GM12864 (cell line): ENCODE measurements at regions not wholly inside any gene's neighbourhood (a gene's known extent, or its start where the extent isn't known, plus 50 kb on each side); places are given as distances from the start of the nearest gene placed in this dataset.

Experiments used
- DNase-seq: peaks from one replicate; pipeline ENCODE4 v3.0.0-alpha.2; 2011; ENCODE audit warnings: low read depth
- H3K4me3 ChIP-seq: 2 replicates; pipeline ENCODE4 v1.5.1; 2011; ENCODE audit warnings: mild to moderate bottlenecking, low read depth, low read length, control low read depth
- CTCF ChIP-seq: IDR thresholded peaks from 2 replicates; pipeline ENCODE4 v1.5.1; 2011; ENCODE audit warnings: low read depth, mild to moderate bottlenecking, moderate library complexity, low read length, control low read depth, inconsistent platforms; ENCODE audit errors: missing control alignments

GRCh38 chr3:162774613-162775100 is 1278.0 kb downstream of the OTOL1 start:
- H3K4me3 ChIP-seq = no peak overlapping the region
- no peak for DNase-seq
- no peak for TF ChIP-seq CTCF

- H3K4me3 ChIP-seq = no peak overlapping the region
- DNase-seq = no peak
- no peak for TF ChIP-seq CTCF
Observed at GRCh38 chr3:162776148-162776547, 1279.5 kb downstream of the OTOL1 start.

DNA sequence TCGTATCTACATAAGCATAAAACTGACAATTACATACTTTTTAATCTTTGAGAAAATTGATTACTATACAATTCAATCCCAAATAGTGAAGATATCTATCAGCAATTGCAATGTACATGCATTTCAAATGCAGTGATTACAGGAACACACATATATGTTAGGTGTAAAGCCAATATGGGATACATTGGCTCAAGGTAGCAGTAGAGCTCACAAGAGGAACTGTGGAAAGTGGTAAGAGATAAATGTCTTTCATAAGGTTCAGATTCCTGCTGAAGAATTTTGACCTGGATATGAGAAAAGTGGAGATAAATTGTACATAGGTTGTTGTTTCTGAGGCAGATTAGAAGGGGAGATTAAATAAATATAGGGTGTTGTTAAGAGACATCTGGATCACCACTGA is 1280.5 kb downstream of the OTOL1 start:
- TF ChIP-seq CTCF = no peak
- DNase-seq = no peak

DNA sequence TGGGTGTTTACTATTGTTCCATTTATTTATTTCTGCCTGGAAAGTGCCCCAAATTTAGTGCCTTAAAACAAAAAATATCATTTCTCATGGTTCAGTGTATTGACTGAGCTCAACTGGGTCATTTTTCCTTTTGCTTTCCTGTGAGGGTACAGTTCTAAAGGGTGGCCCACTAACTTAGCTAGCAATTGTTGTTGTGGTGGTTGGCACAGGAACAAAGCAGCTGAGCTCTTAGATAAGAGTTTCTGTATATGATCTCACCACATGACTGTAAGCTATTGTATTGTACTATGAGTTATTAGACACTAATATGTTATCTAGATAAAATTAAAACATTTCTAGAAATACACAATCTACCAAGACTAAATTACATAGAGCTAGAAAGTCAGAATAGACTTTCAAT is 1283.7 kb downstream of the OTOL1 start:
- TF ChIP-seq CTCF = no peak
- no peak for DNase-seq
- no peak overlapping the region for H3K4me3 ChIP-seq

More for the DNA sequence above, 1280.5 kb downstream of the OTOL1 start:
- no peak overlapping the region for H3K4me3 ChIP-seq

GRCh38 chr3:162799910-162800309 is 1303.3 kb downstream of the OTOL1 start:
- no peak for TF ChIP-seq CTCF
- no peak overlapping the region for H3K4me3 ChIP-seq

GRCh38 chr3:162802228-162802965 is 1305.8 kb downstream of the OTOL1 start:
- H3K4me3 ChIP-seq = no peak overlapping the region
- no peak for TF ChIP-seq CTCF
- no peak for DNase-seq

More at GRCh38 chr3:162799910-162800309, 1303.3 kb downstream of the OTOL1 start:
- DNase-seq = no peak

GRCh38 chr3:162810776-162811175 is 1314.2 kb downstream of the OTOL1 start:
- DNase-seq = no peak
- TF ChIP-seq CTCF = no peak
- H3K4me3 ChIP-seq = no peak overlapping the region
